SK-N-DZ (cell line): ENCODE measurements at regions not wholly inside any gene's neighbourhood (a gene's known extent, or its start where the extent isn't known, plus 50 kb on each side); places are given as distances from the start of the nearest gene placed in this dataset.
"Not testable (repeated sequence)": the region's sequence is repeated elsewhere in the genome, so short reads cannot be mapped to it uniquely, and the experiment has no call there.

ENCODE experiments used
- DNase-seq: peaks from one replicate; pipeline ENCODE4 v3.0.0-alpha.2; 2015; ENCODE audit warnings: low spot score

- no peak for DNase-seq
Measured at GRCh38 chr14:89743828-89744227, 210.7 kb downstream of the EFCAB11 start.

DNA sequence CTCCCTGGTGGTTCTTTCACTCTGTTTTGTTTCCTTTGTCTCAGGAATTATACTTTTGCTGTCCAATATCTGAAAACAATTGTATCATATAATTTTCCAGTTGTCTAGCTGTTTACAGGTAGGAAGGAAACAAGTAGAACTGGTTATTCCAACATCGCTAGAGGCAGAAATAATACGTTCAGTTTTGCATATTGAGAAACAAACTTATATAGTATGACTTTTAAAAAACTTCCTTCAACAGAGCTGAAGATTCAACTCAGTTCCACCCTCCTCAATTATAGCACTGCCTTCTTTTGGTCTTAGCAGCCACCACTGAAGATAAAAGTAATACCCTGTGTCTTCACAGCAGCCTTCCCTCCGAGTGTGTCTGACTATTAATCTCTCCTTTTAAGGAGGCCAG is 214.3 kb downstream of the EFCAB11 start:
- DNase-seq: no peak

GRCh38 chr14:89736881-89737280 is 217.6 kb downstream of the EFCAB11 start:
- no peak for DNase-seq

DNA sequence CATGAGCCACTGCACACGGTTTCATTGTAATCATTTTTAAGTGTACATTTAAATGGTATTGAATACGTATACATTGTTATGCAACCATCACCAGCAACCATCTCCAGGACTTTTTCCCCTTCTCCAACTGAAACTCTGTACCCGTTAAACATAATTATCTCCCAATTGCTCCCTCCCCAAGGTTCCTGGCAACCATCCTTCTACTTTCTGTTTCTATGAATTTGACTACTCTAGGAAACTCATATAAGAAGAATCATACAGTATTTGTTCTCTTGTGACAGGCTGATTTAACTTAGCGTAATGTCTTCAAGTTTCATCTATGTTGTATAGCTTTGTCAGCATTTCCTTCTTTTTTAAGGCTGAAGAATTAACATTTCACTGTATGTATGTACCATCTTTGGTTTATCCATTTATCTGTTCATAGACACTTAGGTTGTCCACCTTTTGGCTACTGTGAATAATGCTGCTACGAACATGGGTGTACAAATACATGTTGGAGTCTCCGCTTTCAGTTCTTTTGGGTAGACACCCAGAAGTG is 223.1 kb downstream of the EFCAB11 start:
- DNase-seq: no peak

- DNase-seq: no peak
Measured at GRCh38 chr14:89730687-89731086, 223.8 kb downstream of the EFCAB11 start.

DNA sequence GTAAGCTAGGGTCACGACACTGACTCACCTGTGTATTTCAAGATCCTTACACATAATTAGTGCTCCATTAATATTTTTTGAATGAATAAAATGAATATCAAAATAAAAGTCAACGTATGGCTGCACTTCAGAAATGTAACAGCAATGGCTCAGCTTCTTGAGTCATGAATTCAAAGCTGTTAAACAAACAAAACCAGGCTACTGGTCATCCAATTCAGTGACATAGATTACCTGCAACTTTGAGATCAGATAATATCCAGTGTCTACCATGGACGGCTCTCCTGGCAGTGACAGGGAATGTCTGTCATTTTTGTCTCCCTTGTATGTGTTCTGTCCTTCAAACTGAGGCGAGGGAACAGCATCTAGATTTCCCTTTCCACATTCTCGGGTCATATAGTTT is 225.6 kb downstream of the EFCAB11 start:
- no peak for DNase-seq

DNA sequence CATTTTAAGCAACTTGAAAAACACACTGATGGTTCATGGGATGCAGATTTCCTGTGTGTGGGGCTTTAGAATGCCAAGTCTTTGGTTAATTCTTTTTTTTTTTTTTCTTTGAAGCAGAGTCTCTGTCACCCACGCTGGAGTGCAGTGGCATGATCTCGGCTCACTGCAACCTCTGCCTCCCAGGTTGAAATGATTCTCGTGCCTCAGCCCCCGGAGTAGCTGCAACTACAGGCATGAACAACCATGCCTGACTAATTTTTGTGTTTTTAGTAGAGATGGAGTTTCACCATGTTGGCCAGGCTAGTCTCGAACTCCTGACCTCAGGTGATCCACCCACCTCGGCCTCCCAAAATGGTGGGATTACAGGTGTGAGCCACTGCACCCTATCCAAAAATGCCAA is 228.3 kb downstream of the EFCAB11 start:
- DNase-seq: not testable (repeated sequence)

DNA sequence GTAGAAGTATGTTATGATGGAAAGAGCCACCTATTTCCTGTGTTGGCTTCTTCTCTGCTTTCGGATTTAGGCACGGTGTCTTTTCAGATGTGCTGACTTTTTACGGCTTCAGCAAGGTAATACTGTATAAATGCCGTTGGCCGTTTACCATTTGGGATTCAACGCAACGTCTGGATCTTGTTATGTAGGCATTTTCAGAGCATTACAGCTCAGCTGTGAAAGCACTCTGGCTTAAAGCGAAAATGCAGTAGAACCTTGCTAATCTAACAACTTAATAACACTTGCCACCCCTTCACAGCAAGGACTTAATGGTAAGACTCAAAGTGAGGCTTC is 229.9 kb downstream of the EFCAB11 start:
- no peak for DNase-seq

DNA sequence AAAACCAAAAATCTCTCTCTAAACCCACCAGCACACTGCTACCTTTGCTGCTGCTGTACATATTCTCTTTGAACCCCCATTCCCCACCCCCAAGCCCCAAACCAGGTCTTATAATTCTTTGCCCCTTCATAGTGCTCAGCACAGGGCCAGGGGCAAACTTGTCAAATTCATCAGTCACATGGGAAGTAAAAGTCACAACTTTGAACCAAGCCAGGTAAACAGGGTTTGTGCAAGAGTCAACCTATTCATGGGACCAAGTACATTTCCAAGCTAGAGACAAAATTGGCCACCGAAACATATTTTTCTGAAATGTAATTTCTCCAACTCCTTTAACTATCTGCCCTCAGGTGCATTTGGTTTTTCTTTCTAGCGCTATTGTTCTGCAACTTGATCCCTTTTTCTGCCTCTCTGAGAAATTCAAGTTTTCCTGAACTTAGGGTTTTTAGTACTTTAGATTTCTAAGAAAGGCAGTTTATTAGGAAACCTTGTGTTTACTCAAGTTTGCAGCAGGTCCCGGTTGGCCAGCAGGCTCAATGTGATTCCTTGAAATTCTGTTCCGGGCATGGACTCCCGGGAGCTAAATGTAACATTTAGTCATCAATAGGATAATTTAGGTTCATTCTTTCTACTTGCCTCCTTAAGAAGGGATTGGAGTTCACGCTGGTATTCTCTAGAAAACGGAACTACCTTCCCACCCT is 230.5 kb downstream of the EFCAB11 start:
- DNase-seq: no peak

DNA sequence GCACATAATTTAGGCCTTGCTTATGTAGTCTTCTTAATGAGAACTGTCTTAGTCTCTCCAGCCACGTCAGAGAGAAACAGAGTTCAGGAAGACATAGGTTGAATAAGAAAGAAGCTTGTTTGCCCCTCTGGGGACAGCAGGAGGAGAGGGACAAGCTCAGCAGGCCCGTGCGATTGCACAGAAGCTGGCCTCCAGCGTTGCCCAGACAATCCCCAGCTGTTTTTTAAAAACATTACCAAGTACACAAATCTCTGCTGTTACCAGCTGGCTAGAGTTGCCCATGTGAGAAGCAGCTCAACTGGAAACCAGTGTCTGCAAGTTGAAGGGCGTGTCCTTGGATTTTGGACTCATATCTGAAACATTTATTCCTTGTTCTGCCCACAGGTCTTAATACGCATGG is 232.6 kb downstream of the EFCAB11 start:
- no peak for DNase-seq

DNA sequence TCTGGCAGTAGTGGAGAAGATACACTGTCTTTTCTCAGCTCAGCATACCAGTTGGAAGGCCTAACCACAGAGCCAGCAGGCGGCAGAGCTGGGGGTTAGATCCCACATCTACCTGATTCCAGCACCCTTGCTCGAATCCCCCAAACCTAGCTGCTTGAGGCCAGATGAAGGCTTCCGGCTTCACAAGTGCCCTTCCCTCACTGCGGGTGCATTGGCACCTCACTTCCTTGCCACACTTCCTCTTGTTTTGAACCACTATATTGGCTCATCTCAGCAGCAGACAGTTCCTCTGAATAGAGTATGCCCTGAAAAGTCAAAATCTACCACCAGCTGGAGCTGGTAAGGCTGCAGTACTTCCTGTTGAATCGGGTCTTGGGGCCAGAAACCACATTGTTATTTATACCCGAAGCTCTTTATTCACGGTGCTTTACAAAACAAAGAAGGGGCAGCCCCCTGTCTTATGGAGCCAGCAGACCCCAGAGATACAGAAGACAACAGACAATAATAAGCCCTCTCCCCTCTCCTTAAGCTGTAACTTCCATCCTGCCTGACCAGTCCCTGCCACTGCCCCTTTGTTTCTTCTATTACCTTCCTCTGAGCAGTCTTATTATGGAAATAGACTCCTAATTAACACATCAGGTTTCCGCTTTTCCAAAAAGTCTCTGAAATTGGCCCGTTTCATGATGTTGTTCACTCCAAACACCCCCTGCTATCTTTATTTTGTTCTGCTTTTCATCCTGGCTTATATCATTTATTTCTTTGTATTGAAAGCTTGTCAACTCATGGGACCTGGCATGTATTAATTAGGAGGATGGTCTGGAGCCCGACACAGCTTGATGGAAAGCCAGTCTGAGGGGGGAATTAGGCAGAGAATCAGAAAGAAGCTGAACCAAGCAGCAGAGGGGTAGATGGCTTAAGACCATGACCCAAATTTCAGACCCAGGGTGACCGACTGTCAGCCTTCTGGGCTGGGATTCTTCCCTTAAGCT is 233.5 kb downstream of the EFCAB11 start:
- DNase-seq: peak; percentile 53

- no peak for DNase-seq
Measured at GRCh38 chr14:89720076-89720687, 234.3 kb downstream of the EFCAB11 start.

DNA sequence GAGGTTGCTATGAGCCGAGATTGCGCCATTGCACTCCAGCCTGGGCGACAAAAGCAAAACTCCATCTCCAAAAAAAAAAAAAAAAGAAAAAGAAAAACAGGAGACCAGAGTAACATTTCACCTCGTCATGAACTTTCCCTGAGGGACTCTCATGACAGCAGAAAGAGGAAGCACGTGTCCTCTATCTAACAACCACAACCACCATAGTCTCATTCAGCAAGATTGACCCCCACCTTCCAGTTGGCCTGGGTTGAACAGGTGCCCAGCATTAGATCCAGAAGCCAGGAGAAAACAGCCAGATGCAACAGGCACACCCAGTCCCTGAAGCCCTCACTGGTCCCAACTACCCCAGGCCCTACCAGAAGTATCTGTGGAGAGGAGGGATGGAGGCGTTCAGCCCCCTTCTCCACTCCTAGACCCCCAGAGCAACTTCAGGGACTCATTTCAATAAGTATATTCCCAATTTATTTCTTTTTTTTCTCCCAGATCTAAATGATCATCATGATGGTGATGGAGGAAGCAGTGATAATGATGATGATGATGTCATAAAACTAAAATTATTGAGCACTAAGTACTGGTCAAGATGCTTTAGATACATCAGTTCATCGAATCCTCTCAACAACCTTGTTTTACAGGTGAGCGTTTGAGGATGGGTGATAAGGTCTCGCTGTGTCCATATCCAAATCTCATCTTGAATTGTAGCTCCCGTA is 235.0 kb downstream of the EFCAB11 start:
- DNase-seq: no peak

GRCh38 chr14:89708982-89709625 is 245.4 kb downstream of the EFCAB11 start:
- DNase-seq: no peak

DNA sequence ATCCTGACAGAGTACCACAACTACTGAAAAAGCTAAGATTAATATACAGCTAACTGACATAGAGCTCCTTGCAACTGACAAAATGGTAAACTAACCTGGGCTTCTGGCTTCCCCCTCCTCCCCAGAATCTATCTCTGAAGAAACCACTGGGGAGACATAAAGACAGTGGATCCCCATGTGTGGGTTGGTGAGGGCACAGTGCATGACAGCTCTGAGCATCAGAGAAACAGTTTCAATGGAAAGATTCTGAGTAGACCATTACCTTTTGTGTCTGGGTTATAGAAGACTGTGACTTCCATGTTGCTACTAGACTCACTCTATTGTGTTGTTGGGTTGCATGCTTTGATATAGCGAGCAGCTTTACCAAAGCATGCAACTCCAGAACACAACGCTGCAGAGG is 247.4 kb downstream of the EFCAB11 start:
- no peak for DNase-seq

GRCh38 chr14:89702876-89703200 is 251.7 kb downstream of the EFCAB11 start:
- no peak for DNase-seq

DNA sequence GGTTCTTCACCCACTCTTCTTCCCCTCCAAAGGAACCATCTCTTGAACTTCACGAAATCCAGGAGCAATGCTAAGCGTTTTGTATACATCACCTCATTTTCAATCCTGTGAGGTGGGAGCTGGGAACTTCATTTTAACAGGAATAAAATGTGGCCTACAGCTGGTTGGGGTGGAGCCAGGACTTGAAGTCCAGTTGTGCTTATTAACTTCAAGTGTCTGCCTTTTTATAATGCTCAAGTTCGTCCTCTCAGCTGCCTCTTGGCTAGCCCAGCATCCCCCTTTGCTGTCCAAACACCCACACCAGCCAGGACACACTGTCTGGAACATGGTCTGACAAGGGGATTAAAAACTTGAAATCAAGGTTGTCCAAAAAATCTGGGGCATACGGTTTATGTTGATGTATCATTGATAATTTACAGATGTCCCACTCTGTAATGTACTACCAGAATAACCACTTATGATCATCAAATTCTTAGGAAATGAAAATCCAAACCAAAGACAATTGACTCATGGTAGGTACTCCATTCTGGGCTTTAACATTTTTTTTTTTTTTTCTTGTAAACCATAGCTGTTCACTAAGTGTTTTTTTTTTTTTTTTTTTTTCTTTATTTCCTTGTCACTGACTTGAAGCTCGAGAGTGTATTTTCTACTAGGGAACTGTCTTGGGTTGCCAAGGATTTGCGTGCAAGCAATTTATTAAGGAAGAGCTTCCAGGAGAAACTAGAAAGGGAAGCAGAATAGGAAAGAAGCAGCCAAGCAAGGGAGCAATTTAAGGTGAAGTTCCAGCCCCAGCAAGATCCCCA is 252.3 kb downstream of the EFCAB11 start:
- no peak for DNase-seq

GRCh38 chr14:89701211-89702043 is 253.1 kb downstream of the EFCAB11 start:
- DNase-seq: peak; percentile 36

DNA sequence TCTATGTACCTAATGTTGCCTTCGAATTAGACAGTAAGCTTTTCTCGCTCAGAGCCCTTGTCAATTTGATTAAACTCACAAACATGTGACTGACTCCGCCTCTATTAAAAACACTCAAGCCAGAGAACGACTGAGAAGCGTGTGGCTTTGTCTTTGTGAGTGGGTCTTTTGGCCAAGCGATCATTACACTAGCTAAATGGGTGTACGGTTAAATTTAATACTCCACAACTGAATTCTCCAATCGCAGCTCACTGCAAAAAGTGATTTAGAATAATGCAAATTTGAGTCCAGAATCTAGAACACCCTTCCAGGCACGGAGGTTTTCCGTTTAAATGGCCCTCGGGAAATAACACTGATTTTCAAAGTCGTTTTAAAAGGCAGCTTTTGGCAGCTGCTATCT is 253.7 kb downstream of the EFCAB11 start:
- DNase-seq: no peak
